B cell (primary cell): ENCODE measurements at regions not wholly inside any gene's neighbourhood (a gene's known extent, or its start where the extent isn't known, plus 50 kb on each side); places are given as distances from the start of the nearest gene placed in this dataset.

Experiments
- ATAC-seq: fragments of 200-7000 bp; cut with Tn5 transposase; one replicate; pipeline ENCODE4 v1.10.0; 2021; ENCODE audit warnings: low read depth, mild to moderate bottlenecking, moderate number of reproducible peaks, moderate library complexity
- CTCF ChIA-PET: fragments of 350-600 bp; sonication (Branson Sonifier 250); formaldehyde crosslinking; loops from one replicate; lab custom pipeline; 2021; ENCODE audit warnings: antibody characterized with exemption, inconsistent platforms; lab: Charles Lee
- POLR2A ChIA-PET: fragments of 350-600 bp; sonication (Branson Sonifier 250); formaldehyde crosslinking; loops from one replicate; lab custom pipeline; 2021; ENCODE audit warnings: antibody characterized with exemption; lab: Charles Lee
- DNase-seq: peaks from one replicate; pipeline ENCODE4 v3.0.0; 2013
- H2AFZ ChIP-seq: 2 replicates; pipeline ENCODE4 v1.6.1; 2012; ENCODE audit warnings: mild to moderate bottlenecking, low read depth, low read length; ENCODE audit not compliant: insufficient read depth, poor library complexity, severe bottlenecking
- H3K27ac ChIP-seq, 2 donors: 1 replicate in 1 of 2; 2 replicates in 1 of 2; pipeline ENCODE4 v1.5.1; 2012 to 2013; ENCODE audit warnings: low read length in 2 of 2, mild to moderate bottlenecking in 2 of 2, moderate library complexity in 1 of 2
- H3K27me3 ChIP-seq, 4 experiments: fragments of 200-600 bp in 1 of 4; sonication (generic) in 1 of 4; replicated peaks in 1 of 4; 1 replicate in 2 of 4; 2 replicates in 2 of 4; pipeline versions ENCODE4 v1.6.1 to v1.7.0; 2013 to 2016; ENCODE audit warnings: low read length in 3 of 4, mild to moderate bottlenecking in 2 of 4, mixed read lengths in 1 of 4, moderate library complexity in 1 of 4; ENCODE audit not compliant: insufficient read depth in 4 of 4, control insufficient read depth in 3 of 4; ENCODE audit errors: control extremely low read depth in 1 of 4
- H3K36me3 ChIP-seq, 2 experiments: replicated peaks in 1 of 2; 1 replicate in 1 of 2; 2 replicates in 1 of 2; pipeline versions ENCODE4 v1.6.1 to v1.7.1; 2013; ENCODE audit warnings: low read length in 1 of 2; ENCODE audit not compliant: insufficient read depth in 2 of 2, control insufficient read depth in 1 of 2; ENCODE audit errors: control extremely low read depth in 1 of 2, extremely low read depth in 1 of 2
- H3K4me1 ChIP-seq, 2 donors: fragments of 200-600 bp in 1 of 2; sonication (generic) in 1 of 2; 1 replicate in 1 of 2; 2 replicates in 1 of 2; pipeline versions ENCODE4 v1.5.1 to v1.6.1; 2013 to 2017; ENCODE audit warnings: low read length in 2 of 2; ENCODE audit not compliant: control insufficient read depth in 2 of 2, insufficient read depth in 2 of 2
- H3K4me2 ChIP-seq: replicated peaks from 2 replicates; pipeline ENCODE3; 2012; ENCODE audit warnings: mild to moderate bottlenecking, low read depth, low read length; ENCODE audit not compliant: poor library complexity, severe bottlenecking
- H3K4me3 ChIP-seq, 5 experiments: fragments of 200-600 bp in 1 of 5; sonication (generic) in 1 of 5; 1 replicate in 3 of 5; 2 replicates in 2 of 5; pipeline versions ENCODE4 v1.5.1 to v1.7.0; 2011 to 2016; ENCODE audit warnings: low read length in 4 of 5, mild to moderate bottlenecking in 4 of 5, low read depth in 2 of 5, control low read depth in 1 of 5, moderate library complexity in 1 of 5; ENCODE audit not compliant: insufficient read depth in 1 of 5; ENCODE audit errors: control extremely low read depth in 1 of 5, extremely low read depth in 1 of 5
- H3K79me2 ChIP-seq: fragments of 200-600 bp; sonication (generic); one replicate; pipeline ENCODE4 v1.6.0; 2016; ENCODE audit warnings: low read length; ENCODE audit not compliant: control insufficient read depth, insufficient read depth
- H3K9ac ChIP-seq: fragments of 200-600 bp; sonication (generic); 2 replicates; pipeline ENCODE4 v1.6.1; 2017; ENCODE audit warnings: mild to moderate bottlenecking, low read length, moderate library complexity
- H3K9me3 ChIP-seq, 3 donors: one replicate each; pipeline versions ENCODE4 v1.6.1 to v1.7.1; 2013; ENCODE audit warnings: low read length in 2 of 3; ENCODE audit not compliant: control insufficient read depth in 2 of 3, insufficient read depth in 1 of 3; ENCODE audit errors: control extremely low read depth in 1 of 3
- H4K20me1 ChIP-seq: 2 replicates; pipeline ENCODE4 v1.6.0; 2012; ENCODE audit warnings: mild to moderate bottlenecking, low read length; ENCODE audit not compliant: insufficient read depth, control insufficient read depth, poor library complexity, severe bottlenecking
- H3K27ac Mint-ChIP-seq: one replicate; pipeline ENCODE4 v1.8.0; 2021; ENCODE audit warnings: mixed read lengths
- H3K27me3 Mint-ChIP-seq: one replicate; pipeline ENCODE4 v1.8.0; 2021; ENCODE audit warnings: mixed read lengths
- H3K4me1 Mint-ChIP-seq: one replicate; pipeline ENCODE4 v1.8.0; 2021; ENCODE audit warnings: mixed read lengths
- H3K4me3 Mint-ChIP-seq: one replicate; pipeline ENCODE4 v1.8.0; 2021; ENCODE audit warnings: mixed read lengths
- H3K9me3 Mint-ChIP-seq: one replicate; pipeline ENCODE4 v1.8.0; 2022; ENCODE audit warnings: mixed read lengths; ENCODE audit not compliant: insufficient read depth
- CTCF ChIP-seq: fragments of 200-600 bp; IDR thresholded peaks from one replicate; pipeline ENCODE4 v1.8.0; 2022; ENCODE audit warnings: antibody characterized with exemption, mild to moderate bottlenecking
- EZH2 ChIP-seq: IDR thresholded peaks from 2 replicates; pipeline ENCODE4 v1.6.1; 2012; ENCODE audit warnings: borderline replicate concordance, low read depth, mild to moderate bottlenecking, moderate library complexity, low read length; ENCODE audit not compliant: insufficient read depth, poor library complexity, severe bottlenecking
- WGBS: methylation state at CpG from one replicate; pipeline ENCODE4 v1.1.5; 2013; ENCODE audit warnings: missing lambda C conversion rate; ENCODE audit not compliant: insufficient coverage; 5-methylcytosine and 5-hydroxymethylcytosine counted together
- intact Hi-C: fragments of 100-400 bp; cut with micrococcal nuclease; formaldehyde crosslinking; loops from one replicate; pipeline ENCODE4 v1.10.0; 2022

- no peaks in the 10 kb centered on the region for H4K20me1 ChIP-seq
- Mint-ChIP-seq H3K27ac (no peak overlapping the region), H3K4me1 (no peaks in the 10 kb centered on the region), H3K9me3 (no peaks in the 10 kb centered on the region), H3K27me3 (peaks cover 3% of the 10 kb centered on the region), H3K4me3 (no peak overlapping the region)
- POLR2A ChIA-PET: interaction anchor here (0.5 kb wide), 1 partner anchor 57 kb away, joined by 3 read pairs; no protein-coding TSS in a partner anchor
- no CpG with 5 or more reads among the region's 1 CpG for WGBS
- no peaks in the 10 kb centered on the region for H3K4me1 ChIP-seq
- H3K9me3 ChIP-seq: no peaks in the 10 kb centered on the region
- CTCF ChIA-PET: no interaction called here
- H3K9ac ChIP-seq: no peak overlapping the region
- DNase-seq: no peak
- intact Hi-C loops: no loop called here
- H3K27ac ChIP-seq: no peak overlapping the region
- H3K79me2 ChIP-seq: no peaks in the 10 kb centered on the region
- no peak overlapping the region for H2AFZ ChIP-seq
- no peak overlapping the region for H3K4me3 ChIP-seq
- TF ChIP-seq EZH2: no peak
- no peaks in the 10 kb centered on the region for H3K36me3 ChIP-seq
- no peak for ATAC-seq
- no peak overlapping the region for H3K4me2 ChIP-seq
- H3K27me3 ChIP-seq: no peaks in the 10 kb centered on the region
These were observed 121.6 kb upstream of the STK26 start for GRCh38 chrX:131901546-131901945.

DNA sequence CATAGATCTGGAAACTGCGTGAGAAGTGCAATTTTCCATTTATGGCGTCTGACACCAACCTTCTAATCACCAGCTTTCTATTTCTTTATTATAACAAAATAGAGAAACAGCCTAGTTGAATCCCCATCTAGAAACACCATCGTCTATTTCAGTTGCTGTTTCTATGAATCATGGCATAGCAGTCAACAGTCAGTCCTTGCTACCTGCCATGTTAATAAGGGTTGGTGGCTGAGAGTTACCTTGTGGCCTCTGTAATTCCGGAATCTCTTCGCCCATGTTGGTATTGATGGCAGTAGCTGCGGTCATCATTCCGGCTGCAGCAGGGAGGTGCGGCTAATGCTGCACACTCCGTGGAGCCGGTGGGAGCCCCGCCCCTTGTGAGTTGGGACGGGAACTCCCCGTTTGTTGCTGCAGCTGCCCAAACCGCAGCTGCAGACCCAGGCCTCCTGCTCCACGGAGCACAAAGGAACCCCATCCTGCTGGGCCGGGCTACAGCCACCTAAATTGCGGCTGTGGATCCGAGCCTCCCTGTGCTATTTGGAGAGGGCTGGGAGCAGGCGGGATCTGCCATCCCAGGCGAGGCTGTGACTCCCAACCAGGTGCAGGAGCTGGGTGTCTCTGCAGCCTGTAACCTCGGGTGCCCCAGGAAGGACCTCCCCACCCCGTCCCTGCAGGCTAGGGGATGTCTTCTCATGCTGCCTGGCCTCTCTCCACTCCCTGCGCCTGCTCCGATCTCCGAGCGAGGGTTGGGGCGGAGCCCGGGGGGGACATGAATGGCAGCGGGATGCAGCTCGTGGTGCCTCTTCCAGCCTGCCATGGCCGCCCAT, 115.4 kb upstream of the STK26 start:
- intact Hi-C loops: no loop called here

More for the DNA sequence above, 115.4 kb upstream of the STK26 start:
- Histone ChIP-seq H3K4me2 (no peak overlapping the region), H3K27ac (no peak overlapping the region), H3K4me1 (no peaks in the 10 kb centered on the region), H2AFZ (no peak overlapping the region), H3K9me3 (no peaks in the 10 kb centered on the region), H3K79me2 (no peaks in the 10 kb centered on the region), H3K36me3 (no peaks in the 10 kb centered on the region), H3K9ac (no peak overlapping the region), H3K27me3 (no peaks in the 10 kb centered on the region), H4K20me1 (no peaks in the 10 kb centered on the region), H3K4me3 (no peak overlapping the region)
- Mint-ChIP-seq H3K27me3 (no peaks in the 10 kb centered on the region), H3K4me3 (no peak overlapping the region), H3K4me1 (no peaks in the 10 kb centered on the region), H3K27ac (no peak overlapping the region), H3K9me3 (no peaks in the 10 kb centered on the region)
- ATAC-seq (no peak), DNase-seq (no peak)
- TF ChIP-seq CTCF: no peak
- TF ChIP-seq EZH2: no peak
- ChIA-PET POLR2A (no interaction called here), CTCF (no interaction called here)
- 92% methylated on average over 17 of the region's 31 CpGs for WGBS
